HG03558 (cell line): ENCODE measurements at regions not wholly inside any gene's neighbourhood (a gene's known extent, or its start where the extent isn't known, plus 50 kb on each side); places are given as distances from the start of the nearest gene placed in this dataset.

Source experiments
- ATAC-seq: cut with Tn5 transposase; IDR thresholded peaks from one replicate; pipeline ENCODE4 v1.9.1; 2021; ENCODE audit warnings: moderate number of reproducible peaks; ENCODE audit not compliant: unreplicated experiment; ENCODE audit errors: extremely low read depth

GRCh38 chrX:15930585-15930984 is 76.0 kb upstream of the AP1S2 start:
- ATAC-seq: no peak

GRCh38 chrX:15929194-15929593 is 74.6 kb upstream of the AP1S2 start:
- ATAC-seq: no peak

- ATAC-seq: no peak
Measured at GRCh38 chrX:15926622-15927021, 72.0 kb upstream of the AP1S2 start.

GRCh38 chrX:15918003-15918402 is 63.4 kb upstream of the AP1S2 start:
- ATAC-seq: no peak

GRCh38 chrX:15916704-15917084 is 62.1 kb upstream of the AP1S2 start:
- ATAC-seq: no peak

GRCh38 chrX:15915959-15916703 is 61.5 kb upstream of the AP1S2 start:
- ATAC-seq: no peak

- no peak for ATAC-seq
Measured at GRCh38 chrX:15914486-15914885, 59.9 kb upstream of the AP1S2 start.

GRCh38 chrX:15913146-15913545 is 58.5 kb upstream of the AP1S2 start:
- no peak for ATAC-seq

GRCh38 chrX:15911734-15912550 is 57.3 kb upstream of the AP1S2 start:
- no peak for ATAC-seq

- no peak for ATAC-seq
Measured at GRCh38 chrX:15909605-15910004, 55.0 kb upstream of the AP1S2 start.

- ATAC-seq: no peak
Measured at GRCh38 chrX:15908603-15909290, 54.1 kb upstream of the AP1S2 start.

- ATAC-seq: no peak
Measured at GRCh38 chrX:15906041-15906943, 51.7 kb upstream of the AP1S2 start.
